Effector CD4-positive, alpha-beta T cell (primary cell): ENCODE measurements at regions not wholly inside any gene's neighbourhood (a gene's known extent, or its start where the extent isn't known, plus 50 kb on each side); places are given as distances from the start of the nearest gene placed in this dataset.
"Not testable (repeated sequence)": the region's sequence is repeated elsewhere in the genome, so short reads cannot be mapped to it uniquely, and the experiment has no call there.

Source experiments
- DNase-seq: peaks from one replicate; pipeline ENCODE4 v3.0.0-alpha.2; 2020

DNA sequence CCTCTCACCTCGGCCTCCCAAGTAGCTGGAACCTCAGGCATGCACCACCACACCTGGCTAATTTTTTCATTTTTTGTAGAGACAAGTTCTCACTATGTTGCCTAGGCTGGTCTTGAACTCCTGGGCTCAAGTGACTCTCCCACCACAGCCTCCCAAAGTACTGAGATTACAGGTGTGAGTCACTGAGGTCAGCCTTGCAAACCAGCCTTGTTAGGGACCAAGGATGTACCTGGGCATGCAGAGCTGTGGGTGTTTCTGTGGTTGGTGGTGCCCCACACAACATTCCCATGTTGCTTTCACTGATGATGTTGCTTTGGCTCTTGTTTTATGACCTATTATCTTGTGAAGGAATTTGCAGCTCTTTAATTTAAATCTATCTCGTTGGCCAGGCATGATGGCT, 54.8 kb downstream of the OTUD1 start:
- no peak for DNase-seq

DNA sequence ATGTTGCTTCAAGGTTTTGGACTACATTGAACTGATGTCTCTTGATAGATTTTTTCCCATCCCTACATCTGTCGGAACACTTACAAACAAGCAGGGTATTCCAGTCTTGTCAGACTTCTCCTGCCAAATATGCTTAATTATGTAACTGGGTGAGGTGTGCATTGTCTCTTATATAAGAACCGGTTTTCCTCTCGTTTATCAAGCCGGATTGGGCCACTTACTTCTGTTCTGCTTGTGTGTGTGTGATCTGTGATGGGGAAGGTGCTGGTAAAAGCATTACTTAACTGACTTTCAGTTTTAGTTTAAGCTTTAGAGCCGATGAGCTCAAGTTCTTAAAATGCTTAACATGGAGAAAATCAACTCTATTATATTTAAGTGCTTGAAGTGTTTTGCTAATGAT, 57.9 kb downstream of the OTUD1 start:
- no peak for DNase-seq

DNA sequence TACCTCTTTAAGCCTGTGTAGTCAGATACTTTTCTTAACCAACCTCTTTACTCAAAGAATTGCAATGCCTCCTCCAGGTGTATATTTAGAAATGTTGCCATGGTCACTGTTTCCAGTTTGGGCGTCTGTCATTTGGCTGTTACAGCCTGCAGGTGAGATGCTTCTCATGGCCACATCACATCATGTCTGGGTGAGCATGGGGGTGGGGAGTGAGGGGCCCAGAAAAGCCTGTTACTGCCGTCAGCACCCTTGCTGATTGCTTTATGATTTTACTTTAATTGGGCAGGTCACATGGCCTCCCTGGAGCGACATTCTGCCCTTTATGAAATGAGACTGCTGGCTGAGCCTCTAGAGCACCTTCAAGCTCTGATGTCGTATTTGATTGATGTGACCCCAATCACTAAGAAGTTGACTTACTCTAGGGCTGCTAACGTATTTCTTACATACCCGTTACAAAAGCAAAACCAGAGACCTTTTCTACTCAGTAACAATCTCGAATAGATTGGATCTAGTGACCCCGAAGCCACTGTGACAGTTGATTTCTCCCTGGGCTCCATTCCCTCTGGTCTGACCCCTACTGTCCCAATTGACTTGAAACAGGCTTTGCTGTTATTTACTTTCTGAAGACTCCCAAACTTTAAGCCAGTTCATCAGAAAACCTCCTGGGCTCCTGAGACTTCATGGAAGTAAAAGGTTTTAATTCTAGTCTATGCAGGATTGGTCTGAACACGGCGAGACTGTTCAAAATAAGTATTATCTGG, 60.7 kb downstream of the OTUD1 start:
- no peak for DNase-seq

DNA sequence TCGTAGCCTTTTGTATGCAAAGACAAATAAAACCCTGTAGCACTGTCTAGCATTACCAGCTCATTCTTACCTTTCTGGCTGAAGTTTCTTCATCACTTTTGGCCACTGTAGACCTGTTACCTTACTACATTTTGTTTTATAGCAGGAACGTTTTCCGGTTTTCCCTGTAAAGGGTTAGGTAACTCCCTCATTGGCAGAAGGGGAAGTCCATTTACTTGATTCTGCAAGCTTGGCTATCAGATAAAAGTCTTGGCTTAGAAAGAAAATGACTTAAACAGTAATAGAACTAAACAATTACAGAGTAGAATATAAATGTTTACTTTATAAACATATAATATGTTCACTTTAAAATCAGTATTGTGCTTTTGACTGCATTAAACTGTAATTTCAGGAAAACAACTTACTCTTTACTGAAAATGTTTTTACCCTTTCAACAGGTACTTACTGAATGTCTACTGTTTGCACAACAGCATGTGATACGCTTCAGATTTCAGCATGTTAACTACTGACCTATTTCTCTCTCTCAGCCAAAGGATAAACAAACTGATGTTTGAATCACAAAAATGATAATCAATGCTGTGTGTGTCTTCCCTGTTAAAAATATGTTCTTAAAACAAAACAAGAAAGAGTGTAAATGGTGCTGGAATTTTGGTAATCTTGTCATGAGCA, 67.1 kb downstream of the OTUD1 start:
- no peak for DNase-seq

DNA sequence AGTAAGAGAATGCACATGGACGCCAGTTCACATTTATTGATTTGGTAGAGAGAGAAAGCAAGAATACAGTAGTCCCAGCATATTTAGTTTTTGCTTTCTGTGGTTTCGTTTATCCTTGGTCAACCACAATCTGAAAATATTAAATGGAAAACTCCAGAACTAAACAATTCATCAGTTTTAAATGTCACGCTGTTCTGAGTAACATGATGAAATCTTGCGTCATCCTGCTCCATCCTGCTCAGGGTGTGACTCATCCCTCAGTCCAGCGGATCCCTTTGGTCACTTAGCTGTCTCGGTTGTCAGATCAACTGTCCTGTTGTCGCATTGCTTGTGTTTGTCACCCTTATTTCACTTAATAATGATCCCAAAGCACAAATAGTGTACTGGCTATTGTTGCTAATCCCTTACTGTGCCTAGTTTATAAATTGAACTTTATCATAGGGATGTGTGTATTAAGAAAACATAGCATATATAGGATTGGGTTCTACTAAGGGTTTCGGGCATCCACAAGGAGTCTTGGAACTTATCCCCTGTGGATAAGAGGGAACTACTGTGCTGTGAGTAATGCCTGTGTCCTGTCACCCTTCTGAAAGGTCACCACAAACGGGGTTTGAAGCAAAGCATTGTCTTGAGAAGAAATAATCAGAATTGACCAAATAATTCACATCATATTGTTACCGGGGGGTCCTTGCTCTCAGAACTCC, 73.6 kb downstream of the OTUD1 start:
- no peak for DNase-seq

DNA sequence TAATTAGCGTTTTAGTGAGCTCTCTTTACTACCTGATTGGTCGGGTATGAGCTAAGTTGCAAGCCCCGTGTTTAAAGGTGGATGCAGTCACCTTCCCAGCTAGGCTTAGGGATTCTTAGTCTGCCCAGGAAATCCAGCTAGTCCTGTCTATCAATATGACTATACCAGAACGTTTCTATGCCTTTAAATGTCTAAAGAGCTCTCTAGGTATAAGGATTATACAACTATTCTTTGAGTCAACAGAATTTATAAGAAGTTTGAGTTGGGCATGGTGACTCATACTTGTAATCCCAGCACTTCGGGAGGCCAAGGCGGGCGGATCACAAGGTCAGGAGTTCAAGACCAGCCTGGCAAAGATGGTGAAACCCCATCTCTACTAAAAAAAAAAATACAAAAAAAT, 74.7 kb downstream of the OTUD1 start:
- DNase-seq, result not testable (repeated sequence)

DNA sequence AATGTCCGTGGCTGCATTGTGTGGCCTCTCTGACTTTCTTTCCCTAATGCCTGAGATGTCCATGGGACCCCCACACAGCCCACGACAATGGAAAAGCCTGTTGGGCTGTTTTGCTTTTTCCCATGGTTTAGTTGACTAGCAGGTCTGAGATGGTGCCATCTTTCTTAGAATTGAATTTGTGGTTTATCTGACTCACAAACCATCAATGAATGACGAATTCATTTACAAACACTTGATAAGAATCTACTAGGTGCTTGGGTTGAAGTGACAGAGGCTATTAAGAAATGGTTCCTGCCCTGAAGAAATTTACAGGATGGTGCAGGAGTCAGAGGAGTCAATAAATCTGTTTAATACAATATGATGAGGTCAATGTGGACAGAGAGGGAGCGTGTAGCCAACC, 75.4 kb downstream of the OTUD1 start:
- DNase-seq, result no peak

DNA sequence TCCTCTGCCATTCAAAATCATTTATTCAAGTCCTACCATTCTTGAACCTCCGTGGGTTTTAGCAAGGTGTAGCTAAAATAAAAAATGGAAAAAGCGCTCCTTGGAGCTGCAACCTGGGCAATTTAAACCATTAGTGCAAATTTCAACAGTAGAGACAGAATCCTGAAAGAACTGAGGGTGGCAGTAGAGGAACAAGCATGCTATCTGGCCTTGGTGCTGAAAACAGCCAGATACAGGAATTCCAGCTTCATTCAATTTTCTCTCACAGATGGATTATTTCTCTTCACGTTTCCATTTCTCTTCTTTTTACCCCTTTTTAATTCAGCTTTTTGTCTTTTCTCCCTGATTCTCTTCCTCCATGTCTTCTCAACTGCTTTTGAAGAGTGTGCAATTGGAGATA, 77.7 kb downstream of the OTUD1 start:
- no peak for DNase-seq

DNA sequence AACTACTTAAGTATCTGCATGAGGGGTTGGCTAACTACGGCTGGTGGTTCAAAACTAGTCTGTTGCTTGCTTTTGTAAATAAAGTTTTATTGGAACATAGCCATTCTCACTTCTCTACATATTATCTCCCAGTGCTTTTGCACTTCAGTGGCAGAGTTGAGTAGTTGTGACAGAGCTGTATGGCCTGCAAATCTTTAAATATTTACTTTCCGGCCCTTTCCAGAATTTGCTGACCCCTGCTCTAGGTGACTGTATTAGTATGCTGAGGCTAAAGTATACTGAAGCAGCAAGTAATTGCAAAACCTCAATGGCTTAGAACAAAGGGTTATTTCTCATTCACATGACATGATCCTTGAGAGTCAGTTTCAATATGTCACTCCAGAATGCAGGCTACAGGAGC, 78.3 kb downstream of the OTUD1 start:
- DNase-seq, result no peak

DNA sequence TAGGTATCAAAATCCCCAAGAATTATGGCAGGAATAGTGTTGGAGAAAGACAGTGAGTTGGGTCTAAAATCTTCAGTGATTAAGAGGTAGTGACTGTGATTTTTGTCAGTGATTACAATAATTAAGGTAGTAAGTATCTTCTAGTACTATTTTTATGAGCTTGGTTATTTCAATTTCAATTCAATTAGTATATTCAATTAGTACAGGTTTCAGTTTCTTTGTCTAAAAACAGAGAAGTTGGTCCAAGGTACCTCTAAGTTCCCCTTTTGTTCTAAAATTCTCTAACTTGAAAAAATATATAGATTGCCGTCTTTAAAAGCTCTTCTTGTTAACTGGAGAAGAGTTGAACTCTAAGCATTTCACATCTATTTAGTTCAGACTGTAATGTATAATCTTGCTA, 82.9 kb downstream of the OTUD1 start:
- DNase-seq, result no peak

DNA sequence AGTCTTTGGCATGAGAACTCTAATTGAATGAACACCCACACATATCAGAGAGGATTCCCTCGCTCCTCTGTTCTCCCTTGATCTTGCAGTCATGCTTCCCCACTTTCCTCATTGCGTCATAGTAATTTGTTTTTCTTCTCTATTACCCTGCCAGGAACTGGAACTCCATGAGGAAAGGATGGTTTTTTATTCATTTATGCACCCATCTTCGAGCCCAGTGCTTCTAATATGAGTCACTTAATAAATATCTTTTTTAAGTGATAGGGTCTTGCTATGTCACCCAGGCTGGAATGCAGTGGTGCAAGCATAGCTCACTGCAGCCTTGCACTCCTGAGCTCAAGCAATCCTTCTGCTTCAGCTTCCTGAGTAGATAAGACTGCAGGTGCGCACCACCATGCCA, 83.5 kb downstream of the OTUD1 start:
- no peak for DNase-seq

DNA sequence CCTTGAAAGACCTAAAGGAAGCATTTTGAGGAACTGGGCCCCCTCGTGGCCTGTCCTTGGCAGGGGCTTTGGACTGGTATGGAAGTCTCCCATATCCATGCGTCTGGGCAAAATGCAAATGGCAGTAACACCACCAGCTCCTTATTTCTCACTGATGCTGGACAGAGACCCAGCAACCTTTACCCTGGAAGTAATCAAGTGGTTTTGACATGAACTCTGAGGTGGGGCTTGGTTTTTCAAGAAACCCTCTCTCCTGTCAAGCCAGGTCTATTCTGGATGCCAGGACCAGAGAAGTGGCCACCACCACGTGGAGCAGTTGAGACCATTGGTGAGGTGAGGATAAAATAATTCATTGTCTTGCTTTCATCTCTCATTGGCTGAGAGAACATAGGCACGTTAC, 84.4 kb downstream of the OTUD1 start:
- no peak for DNase-seq

DNA sequence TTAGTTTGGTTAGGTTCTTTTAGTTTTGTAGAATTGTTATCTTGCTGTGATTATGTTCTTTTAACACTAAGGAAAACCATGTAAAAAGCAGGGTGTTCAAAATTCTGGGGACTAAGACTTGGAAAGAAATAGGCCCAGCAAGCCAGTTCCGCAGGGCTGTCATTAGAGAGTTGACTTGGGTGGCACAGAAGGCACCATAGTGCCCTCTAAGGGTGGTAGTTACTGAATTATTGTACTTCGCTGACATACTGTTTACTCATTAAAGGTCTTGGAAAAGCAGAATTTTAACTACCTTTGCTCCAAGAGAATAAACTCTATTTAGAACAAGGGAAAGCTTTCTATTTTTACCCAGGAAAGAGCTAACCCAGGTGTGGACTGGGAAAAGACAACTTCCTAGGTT, 86.5 kb downstream of the OTUD1 start:
- DNase-seq, result no peak

DNA sequence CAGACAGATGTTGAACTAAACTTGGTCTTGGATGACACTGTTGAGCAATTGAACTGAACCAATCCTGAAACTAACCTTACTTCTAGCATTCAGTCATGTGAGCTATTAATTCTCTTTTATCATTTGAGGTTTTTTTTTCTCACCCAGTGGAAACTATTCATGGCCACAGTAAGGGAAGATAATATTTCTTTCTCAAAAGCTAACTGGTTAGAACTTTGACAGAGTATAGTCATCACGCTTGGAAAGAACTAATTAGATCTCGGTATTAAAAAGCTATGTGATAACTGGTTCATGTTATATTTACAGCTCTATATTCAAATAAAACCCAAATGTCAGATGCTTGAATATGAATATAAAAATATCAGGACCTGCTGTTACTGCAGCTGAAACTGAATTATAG, 89.5 kb downstream of the OTUD1 start:
- no peak for DNase-seq

DNA sequence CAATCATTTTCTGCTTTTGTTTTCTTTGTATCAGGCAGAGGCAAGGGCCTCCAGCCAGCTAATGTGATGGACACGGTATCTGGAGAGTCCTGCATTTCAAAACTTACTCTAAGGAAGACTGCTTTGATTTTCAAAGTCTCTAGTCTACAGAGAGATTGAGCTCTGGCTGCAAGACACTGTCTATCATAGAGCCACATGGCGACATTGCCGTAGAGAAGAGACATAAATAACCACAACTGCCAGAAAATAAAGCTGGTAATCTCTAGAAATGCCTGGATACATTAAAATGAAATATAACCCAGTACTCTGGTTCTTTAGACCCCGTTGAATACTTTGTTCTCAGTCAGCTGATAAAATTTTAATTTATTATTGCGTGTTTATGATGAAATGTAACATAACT, 90.8 kb downstream of the OTUD1 start:
- DNase-seq, result no peak

DNA sequence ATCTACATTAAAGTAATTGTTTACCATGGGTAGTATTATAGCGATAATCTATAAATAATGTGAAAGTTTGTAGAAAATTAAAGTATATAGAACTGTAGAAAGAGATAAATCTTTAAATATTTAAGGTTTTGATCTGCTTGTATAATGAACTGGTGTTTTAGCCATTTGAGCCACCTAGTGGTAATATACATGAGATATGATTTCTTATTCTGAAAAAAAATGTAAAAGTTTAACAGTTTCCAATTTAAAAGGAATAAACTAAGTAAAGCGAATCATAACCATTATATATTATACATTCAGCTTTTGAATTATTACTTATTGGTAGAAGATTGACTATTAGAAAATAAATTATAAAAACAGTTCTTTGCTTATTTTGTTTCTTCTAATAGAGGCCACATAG, 91.2 kb downstream of the OTUD1 start:
- DNase-seq, result no peak

DNA sequence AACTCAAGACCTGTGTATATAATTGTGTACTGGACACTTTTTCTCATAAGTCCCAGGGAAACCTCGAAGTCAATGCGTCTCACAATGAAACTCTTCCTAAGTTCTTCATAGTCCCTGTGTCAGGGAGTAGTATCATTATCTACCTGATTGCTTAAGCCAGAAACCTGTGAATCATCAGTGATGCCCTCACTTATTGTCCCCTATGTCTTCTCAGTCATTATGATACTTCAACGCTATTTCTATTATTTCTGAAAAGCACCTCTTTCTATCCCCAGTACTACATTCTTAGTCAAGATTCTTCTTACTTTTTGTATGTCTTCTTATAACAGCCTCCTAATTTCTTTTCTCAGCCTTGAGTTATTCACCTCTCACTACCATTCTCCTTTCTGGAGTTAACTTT, 94.3 kb downstream of the OTUD1 start:
- DNase-seq, result no peak

DNA sequence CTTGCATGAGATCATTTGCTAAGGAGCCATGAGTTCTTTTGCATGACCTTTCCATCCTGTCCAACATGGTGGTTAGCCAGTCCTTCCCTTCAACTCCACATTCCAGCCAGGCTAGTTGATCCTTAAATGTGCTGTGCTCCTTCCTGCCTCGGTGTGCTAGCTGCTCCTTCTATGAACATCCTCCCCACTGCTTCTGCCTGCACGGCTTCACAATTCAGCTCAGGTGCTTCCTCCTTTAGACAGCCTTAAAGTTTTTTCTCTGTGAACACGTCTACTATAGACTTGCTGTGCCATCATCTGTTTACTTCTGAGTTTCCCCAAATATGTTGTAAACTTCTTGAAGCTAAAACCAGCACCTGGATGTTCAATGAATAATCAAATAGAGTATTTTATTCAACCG, 95.5 kb downstream of the OTUD1 start:
- no peak for DNase-seq

DNA sequence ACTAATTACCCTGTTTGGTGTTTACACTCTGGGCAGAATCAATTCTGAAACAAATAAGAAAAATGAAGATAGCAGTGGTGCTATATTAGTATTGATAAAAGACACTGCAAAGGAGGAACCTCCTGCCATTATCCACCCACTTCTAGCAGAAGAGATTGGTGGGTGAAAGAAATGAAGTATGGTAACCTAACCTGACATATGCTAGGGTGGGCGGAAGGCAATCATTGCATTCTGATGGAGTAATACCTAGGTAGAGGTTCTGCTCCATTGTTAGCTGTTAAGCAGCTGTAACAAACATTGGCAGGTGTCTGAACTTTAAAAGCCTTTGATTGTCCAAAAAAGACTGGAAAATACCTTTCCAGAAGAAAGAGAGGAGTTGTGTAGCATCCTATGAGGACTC, 95.9 kb downstream of the OTUD1 start:
- no peak for DNase-seq

DNA sequence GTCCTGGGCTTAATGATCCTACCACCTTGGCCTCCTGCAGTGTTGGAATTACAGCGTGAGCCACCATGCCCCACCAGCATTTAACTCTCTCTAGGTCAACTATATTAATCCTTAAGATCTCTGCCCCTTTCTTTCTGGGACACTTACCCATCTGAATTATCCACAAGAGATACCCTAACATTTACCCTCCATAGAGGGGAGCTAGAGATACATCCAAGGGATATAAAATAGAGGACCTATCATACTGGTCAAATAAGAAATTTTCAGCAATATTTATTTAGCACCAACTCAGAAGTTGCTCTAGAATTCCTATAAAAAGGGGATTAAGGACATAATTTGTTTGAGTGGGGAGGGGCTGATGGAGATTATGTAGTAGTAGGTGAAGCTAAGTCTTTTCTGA, 96.5 kb downstream of the OTUD1 start:
- DNase-seq, result no peak

DNA sequence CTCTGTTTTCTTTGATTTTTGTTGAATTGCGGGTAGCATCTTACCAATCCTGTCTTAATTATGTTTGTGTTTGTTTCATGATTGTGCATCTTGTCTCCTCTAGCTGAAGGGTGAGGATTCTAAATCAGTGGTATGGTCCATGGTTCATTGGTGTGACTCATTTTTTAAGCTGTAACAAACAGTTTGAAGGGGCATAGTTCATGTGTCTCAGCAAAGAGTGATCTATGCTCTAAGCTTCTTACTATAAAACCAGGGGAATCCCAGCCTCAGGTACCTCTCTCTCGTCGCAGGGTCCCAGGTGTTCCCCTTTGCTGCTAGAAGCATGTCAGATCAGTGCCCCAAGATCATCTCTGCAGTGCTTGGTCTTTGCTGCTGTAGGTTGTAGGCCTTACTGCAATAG, 100.1 kb downstream of the OTUD1 start:
- DNase-seq, result no peak

DNA sequence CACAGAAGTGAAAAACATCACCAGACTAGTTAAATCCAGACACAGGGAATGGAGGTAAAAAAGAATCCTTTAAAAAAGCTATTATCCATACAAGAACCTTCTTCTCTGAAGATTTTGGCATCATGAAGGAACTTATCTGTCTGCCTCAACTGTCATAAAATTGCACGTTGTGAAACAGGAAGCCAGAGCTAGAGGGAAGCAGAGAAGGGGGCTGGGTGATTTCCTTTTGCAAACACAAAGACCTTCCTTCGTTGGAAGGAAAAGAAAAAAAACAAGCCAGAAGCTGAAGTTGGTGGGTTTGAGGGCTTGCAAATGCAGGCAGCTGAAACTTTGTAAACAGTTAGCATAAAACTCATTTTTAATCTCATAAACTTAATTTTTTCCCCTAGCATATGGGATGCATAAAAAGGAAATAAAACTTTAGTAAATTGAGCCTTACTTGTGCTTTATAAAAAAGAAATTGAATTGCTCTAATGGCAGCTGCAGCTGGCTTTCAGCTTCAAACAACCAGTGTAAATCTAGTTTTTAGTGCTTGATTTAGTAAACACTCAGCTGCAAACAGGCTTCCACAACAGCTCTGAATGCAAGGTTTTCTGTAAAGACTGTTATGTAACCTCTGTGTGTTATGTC, 101.6 kb downstream of the OTUD1 start:
- DNase-seq, result no peak

DNA sequence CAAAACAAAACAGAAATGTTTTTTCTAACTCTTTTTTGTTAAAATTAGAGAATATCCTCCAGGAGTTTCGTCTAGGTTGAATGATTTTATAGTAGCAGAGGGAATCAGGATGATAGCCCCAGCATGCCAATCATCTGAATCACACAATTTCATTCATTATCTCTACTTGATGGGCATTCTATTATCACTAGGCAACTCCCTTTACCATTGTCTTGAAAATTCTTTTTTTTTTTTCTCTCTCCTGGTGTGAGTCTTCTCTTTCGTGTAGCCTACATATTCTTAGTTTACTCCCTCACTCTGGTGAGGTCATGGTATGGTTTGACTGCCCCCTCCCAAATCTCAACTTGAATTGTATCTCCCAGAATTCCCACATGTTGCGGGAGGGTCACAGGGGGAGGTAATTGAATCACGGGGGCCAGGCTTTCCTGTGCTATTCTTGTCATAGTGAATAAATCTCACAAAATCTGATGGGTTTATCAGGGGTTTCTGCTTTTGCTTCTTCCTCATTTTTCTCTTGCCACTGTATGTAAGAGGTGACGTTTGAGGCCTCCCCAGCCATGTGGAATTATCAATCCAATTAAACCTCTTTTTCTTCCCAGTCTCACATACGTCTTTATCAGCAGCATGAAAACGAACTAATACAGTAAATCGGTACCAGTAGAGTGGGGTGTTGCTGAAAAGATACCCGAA, 105.0 kb downstream of the OTUD1 start:
- DNase-seq, result no peak
